ENCODE measurements at regions not wholly inside any gene's neighbourhood (a gene's known extent, or its start where the extent isn't known, plus 50 kb on each side); places are given as distances from the start of the nearest gene placed in this dataset.
A peak's percentile ranks its signal among the peaks of the same experiment; 100 is the strongest.

DNA sequence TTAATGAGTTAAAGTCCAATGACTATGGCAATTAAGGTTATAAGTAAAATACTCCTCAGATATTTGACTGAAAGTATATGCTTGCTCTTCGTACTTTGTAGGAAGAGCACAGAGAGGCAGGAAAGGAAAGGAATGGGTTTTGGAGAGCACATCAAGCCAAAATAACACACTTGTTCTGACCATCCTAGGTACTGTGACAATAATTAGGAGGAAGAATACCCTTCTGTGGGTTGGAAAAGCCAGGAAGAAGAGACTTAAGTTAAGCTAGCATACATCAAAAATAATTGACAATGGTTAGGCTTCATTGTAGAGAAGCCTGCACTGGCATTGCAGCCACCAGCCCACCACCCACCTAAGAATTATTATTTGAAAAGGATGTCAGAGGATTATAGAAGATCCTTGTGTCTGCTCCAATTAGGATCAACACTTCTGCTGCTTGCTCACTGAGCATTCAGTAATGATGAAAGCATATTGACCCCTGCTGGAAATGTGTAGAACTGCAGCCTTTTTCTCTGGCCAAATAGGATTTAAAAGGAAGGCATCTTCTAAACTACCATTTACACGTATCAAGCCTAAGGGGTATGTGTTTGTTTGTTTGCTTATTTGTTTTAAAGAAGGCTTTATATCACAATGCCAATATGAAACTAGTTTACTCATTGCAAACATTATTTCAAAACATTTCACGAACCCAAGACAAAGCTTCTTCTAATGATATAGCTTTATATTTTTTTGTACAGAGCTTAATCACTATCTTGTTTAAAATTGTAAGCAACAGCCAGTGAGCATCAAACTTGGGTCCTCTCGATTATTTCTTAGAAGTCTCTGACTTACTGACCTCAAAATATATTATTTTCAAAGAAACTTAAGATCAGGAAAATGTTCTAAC is 286.2 kb upstream of the TET2 start:
- Histone ChIP-seq H3K36me3 (replicated peaks in 1 of 2; ENCODE audit: control extremely low read depth in 1 of 2, control insufficient read depth in 1 of 2, extremely low read depth in 1 of 2, insufficient read depth in 2 of 2, low read length in 1 of 2) (no peaks in the 10 kb centered on the region), H2AFZ (ENCODE audit: insufficient read depth, low read depth, low read length, poor library complexity, severe bottlenecking) (no peak overlapping the region), H3K27ac (ENCODE audit: low read length in 2 of 2) (no peak overlapping the region), H3K79me2 (ENCODE audit: control insufficient read depth, insufficient read depth, low read length) (no peaks in the 10 kb centered on the region), H3K4me2 (replicated peaks; ENCODE audit: low read depth, low read length, poor library complexity, severe bottlenecking) (no peak overlapping the region), H4K20me1 (ENCODE audit: control insufficient read depth, insufficient read depth, low read length, poor library complexity, severe bottlenecking) (no peaks in the 10 kb centered on the region), H3K9me3 (ENCODE audit: control extremely low read depth in 1 of 3, control insufficient read depth in 2 of 3, insufficient read depth in 1 of 3, low read length in 2 of 3) (no peaks in the 10 kb centered on the region), H3K4me1 (ENCODE audit: control insufficient read depth in 2 of 2, insufficient read depth in 2 of 2, low read length in 2 of 2) (no peaks in the 10 kb centered on the region), H3K4me3 (ENCODE audit: control extremely low read depth in 1 of 5, extremely low read depth in 1 of 5, insufficient read depth in 1 of 5, low read depth in 2 of 5, low read length in 4 of 5) (no peak overlapping the region), H3K9ac (ENCODE audit: low read length) (no peak overlapping the region), H3K27me3 (replicated peaks in 1 of 4; ENCODE audit: control extremely low read depth in 1 of 4, control insufficient read depth in 3 of 4, insufficient read depth in 4 of 4, low read length in 3 of 4) (no peaks in the 10 kb centered on the region)
- ATAC-seq (ENCODE audit: low read depth), result peak; percentile 62
- no peak overlapping the region for H3K4me3 Mint-ChIP-seq
- intact Hi-C loops (cut with micrococcal nuclease), result loop anchor here (1.0 to 5.0 kb wide), 3 partner anchors 167 to 928 kb away; no protein-coding TSS in a partner anchor
- DNase-seq, result peak; percentile 70
- H3K27ac Mint-ChIP-seq, result no peak overlapping the region
- H3K9me3 Mint-ChIP-seq (ENCODE audit: insufficient read depth), result no peaks in the 10 kb centered on the region
- WGBS (ENCODE audit: insufficient coverage), result no CpG with 5 or more reads among the region's 4 CpGs
- ChIA-PET POLR2A (no interaction called here), CTCF (interaction anchor here (0.6 to 3.9 kb wide), 17 partner anchors 10 to 313 kb away, joined by 3 to 21 read pairs (median 3); no protein-coding TSS in a partner anchor)
- no peaks in the 10 kb centered on the region for H3K27me3 Mint-ChIP-seq
- TF ChIP-seq EZH2 (IDR thresholded peaks at IDR 0.05; ENCODE audit: borderline replicate concordance, insufficient read depth, low read depth, low read length, poor library complexity, severe bottlenecking), result no peak
- TF ChIP-seq, protein P1, sequence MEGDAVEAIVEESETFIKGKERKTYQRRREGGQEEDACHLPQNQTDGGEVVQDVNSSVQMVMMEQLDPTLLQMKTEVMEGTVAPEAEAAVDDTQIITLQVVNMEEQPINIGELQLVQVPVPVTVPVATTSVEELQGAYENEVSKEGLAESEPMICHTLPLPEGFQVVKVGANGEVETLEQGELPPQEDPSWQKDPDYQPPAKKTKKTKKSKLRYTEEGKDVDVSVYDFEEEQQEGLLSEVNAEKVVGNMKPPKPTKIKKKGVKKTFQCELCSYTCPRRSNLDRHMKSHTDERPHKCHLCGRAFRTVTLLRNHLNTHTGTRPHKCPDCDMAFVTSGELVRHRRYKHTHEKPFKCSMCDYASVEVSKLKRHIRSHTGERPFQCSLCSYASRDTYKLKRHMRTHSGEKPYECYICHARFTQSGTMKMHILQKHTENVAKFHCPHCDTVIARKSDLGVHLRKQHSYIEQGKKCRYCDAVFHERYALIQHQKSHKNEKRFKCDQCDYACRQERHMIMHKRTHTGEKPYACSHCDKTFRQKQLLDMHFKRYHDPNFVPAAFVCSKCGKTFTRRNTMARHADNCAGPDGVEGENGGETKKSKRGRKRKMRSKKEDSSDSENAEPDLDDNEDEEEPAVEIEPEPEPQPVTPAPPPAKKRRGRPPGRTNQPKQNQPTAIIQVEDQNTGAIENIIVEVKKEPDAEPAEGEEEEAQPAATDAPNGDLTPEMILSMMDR (IDR thresholded peaks at IDR 0.05), result peak; percentile 89
- H3K4me1 Mint-ChIP-seq, result no peaks in the 10 kb centered on the region

DNA sequence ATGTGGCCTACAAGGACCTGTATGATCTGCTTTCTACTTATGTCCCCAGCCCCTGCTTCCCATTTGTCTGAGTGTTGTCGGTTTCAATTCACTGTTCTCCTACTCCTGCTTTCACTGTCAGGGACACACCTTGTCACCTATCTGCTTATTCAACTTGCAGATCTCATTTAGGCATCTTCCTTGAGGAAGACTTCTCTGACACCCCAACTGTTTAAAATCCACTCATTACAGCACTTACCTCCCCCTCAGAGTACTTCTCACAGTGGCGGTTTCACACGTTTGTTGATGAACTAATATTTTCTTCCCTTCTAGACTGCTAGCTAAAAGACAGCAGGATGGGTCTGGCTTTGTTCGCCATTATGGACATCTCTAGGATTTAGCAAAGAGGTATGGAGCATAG is 279.9 kb upstream of the TET2 start:
- Histone ChIP-seq H3K27me3 (replicated peaks in 1 of 4; ENCODE audit: control extremely low read depth in 1 of 4, control insufficient read depth in 3 of 4, insufficient read depth in 4 of 4, low read length in 3 of 4) (no peaks in the 10 kb centered on the region), H3K36me3 (replicated peaks in 1 of 2; ENCODE audit: control extremely low read depth in 1 of 2, control insufficient read depth in 1 of 2, extremely low read depth in 1 of 2, insufficient read depth in 2 of 2, low read length in 1 of 2) (no peaks in the 10 kb centered on the region), H4K20me1 (ENCODE audit: control insufficient read depth, insufficient read depth, low read length, poor library complexity, severe bottlenecking) (no peaks in the 10 kb centered on the region), H3K27ac (ENCODE audit: low read length in 2 of 2) (no peak overlapping the region), H3K4me2 (replicated peaks; ENCODE audit: low read depth, low read length, poor library complexity, severe bottlenecking) (no peak overlapping the region), H3K79me2 (ENCODE audit: control insufficient read depth, insufficient read depth, low read length) (no peaks in the 10 kb centered on the region), H2AFZ (ENCODE audit: insufficient read depth, low read depth, low read length, poor library complexity, severe bottlenecking) (no peak overlapping the region), H3K4me3 (ENCODE audit: control extremely low read depth in 1 of 5, extremely low read depth in 1 of 5, insufficient read depth in 1 of 5, low read depth in 2 of 5, low read length in 4 of 5) (no peak overlapping the region), H3K4me1 (ENCODE audit: control insufficient read depth in 2 of 2, insufficient read depth in 2 of 2, low read length in 2 of 2) (peaks cover 0 to 3% of the 10 kb centered on the region in 2 donors), H3K9ac (ENCODE audit: low read length) (no peak overlapping the region), H3K9me3 (ENCODE audit: control extremely low read depth in 1 of 3, control insufficient read depth in 2 of 3, insufficient read depth in 1 of 3, low read length in 2 of 3) (no peaks in the 10 kb centered on the region)
- POLR2A ChIA-PET, result no interaction called here
- CTCF ChIA-PET, result no interaction called here
- no peak for DNase-seq
- no peak overlapping the region for H3K27ac Mint-ChIP-seq
- no peak for ATAC-seq (ENCODE audit: low read depth)
- no peaks in the 10 kb centered on the region for H3K9me3 Mint-ChIP-seq (ENCODE audit: insufficient read depth)
- H3K4me3 Mint-ChIP-seq, result no peak overlapping the region
- 84% methylated on average over 3 of the region's 4 CpGs for WGBS (ENCODE audit: insufficient coverage)
- intact Hi-C loops (cut with micrococcal nuclease), result no loop called here
- H3K27me3 Mint-ChIP-seq, result no peaks in the 10 kb centered on the region
- H3K4me1 Mint-ChIP-seq, result peaks cover 6% of the 10 kb centered on the region
- TF ChIP-seq, protein P1 (IDR thresholded peaks at IDR 0.05), result no peak
- no peak for TF ChIP-seq EZH2 (IDR thresholded peaks at IDR 0.05; ENCODE audit: borderline replicate concordance, insufficient read depth, low read depth, low read length, poor library complexity, severe bottlenecking)
